ENCODE measurements at regions not wholly inside any gene's neighbourhood (a gene's known extent, or its start where the extent isn't known, plus 50 kb on each side); places are given as distances from the start of the nearest gene placed in this dataset.

- H4K20me1 ChIP-seq (ENCODE audit: control insufficient read depth, extremely low read depth, insufficient read depth, low read length), result no peaks in the 10 kb centered on the region
- H3K4me3 ChIP-seq (replicated peaks in 1 of 4; ENCODE audit: control extremely low read depth in 1 of 4, insufficient read depth in 1 of 4, low read depth in 3 of 4, low read length in 4 of 4), result no peak overlapping the region
- no peaks in the 10 kb centered on the region for H3K9me3 ChIP-seq (ENCODE audit: control insufficient read depth, insufficient read depth, low read depth, low read length)
- TF ChIP-seq CTCF (conservative IDR thresholded peaks at IDR 0.05 in 1 of 2, IDR thresholded peaks at IDR 0.05 in 1 of 2; ENCODE audit: low read depth in 1 of 2, low read length in 2 of 2) (no peak), EZH2 (IDR thresholded peaks at IDR 0.05; ENCODE audit: low read length, missing control alignments) (no peak)
- H3K79me2 ChIP-seq (ENCODE audit: control insufficient read depth, insufficient read depth, low read length), result no peaks in the 10 kb centered on the region
- no peaks in the 10 kb centered on the region for H3K36me3 ChIP-seq (ENCODE audit: control insufficient read depth, insufficient read depth, low read length)
- DNase-seq (ENCODE audit: low read depth in 2 of 2), result no peak
- no peaks in the 10 kb centered on the region for H3K4me1 ChIP-seq (ENCODE audit: control insufficient read depth, extremely low read depth, insufficient read depth, low read length)
- peaks cover 7% of the 10 kb centered on the region for H3K27me3 ChIP-seq (ENCODE audit: control insufficient read depth, insufficient read depth, low read length)
- no peak overlapping the region for H3K27ac ChIP-seq (ENCODE audit: insufficient read depth, low read length)
- no peak overlapping the region for H3K9ac ChIP-seq (ENCODE audit: insufficient read depth, low read length)
- no peak overlapping the region for H3K4me2 ChIP-seq (ENCODE audit: extremely low read depth, insufficient read depth, low read length)
- no peak overlapping the region for H2AFZ ChIP-seq (ENCODE audit: low read length)
Measured at GRCh38 chr19:34085336-34085735, 87.0 kb upstream of the LSM14A start.

GRCh38 chr19:34088292-34088691 lies 84.0 kb upstream of the LSM14A start:
- no peak for DNase-seq (ENCODE audit: low read depth in 2 of 2)
- H3K9ac ChIP-seq (ENCODE audit: insufficient read depth, low read length), result no peak overlapping the region
- TF ChIP-seq EZH2 (IDR thresholded peaks at IDR 0.05; ENCODE audit: low read length, missing control alignments), result no peak
- TF ChIP-seq CTCF (conservative IDR thresholded peaks at IDR 0.05 in 1 of 2, IDR thresholded peaks at IDR 0.05 in 1 of 2; ENCODE audit: low read depth in 1 of 2, low read length in 2 of 2), result no peak

GRCh38 chr19:34089566-34089965 lies 82.7 kb upstream of the LSM14A start:
- Histone ChIP-seq H3K9ac (ENCODE audit: insufficient read depth, low read length) (no peak overlapping the region), H3K9me3 (ENCODE audit: control insufficient read depth, insufficient read depth, low read depth, low read length) (no peaks in the 10 kb centered on the region), H2AFZ (ENCODE audit: low read length) (no peak overlapping the region), H3K27me3 (ENCODE audit: control insufficient read depth, insufficient read depth, low read length) (no peaks in the 10 kb centered on the region), H3K4me1 (ENCODE audit: control insufficient read depth, extremely low read depth, insufficient read depth, low read length) (no peaks in the 10 kb centered on the region), H4K20me1 (ENCODE audit: control insufficient read depth, extremely low read depth, insufficient read depth, low read length) (no peaks in the 10 kb centered on the region), H3K36me3 (ENCODE audit: control insufficient read depth, insufficient read depth, low read length) (no peaks in the 10 kb centered on the region), H3K27ac (ENCODE audit: insufficient read depth, low read length) (no peak overlapping the region), H3K4me3 (replicated peaks in 1 of 4; ENCODE audit: control extremely low read depth in 1 of 4, insufficient read depth in 1 of 4, low read depth in 3 of 4, low read length in 4 of 4) (no peak overlapping the region), H3K79me2 (ENCODE audit: control insufficient read depth, insufficient read depth, low read length) (no peaks in the 10 kb centered on the region), H3K4me2 (ENCODE audit: extremely low read depth, insufficient read depth, low read length) (no peak overlapping the region)
- TF ChIP-seq EZH2 (IDR thresholded peaks at IDR 0.05; ENCODE audit: low read length, missing control alignments), result no peak
- no peak for TF ChIP-seq CTCF (conservative IDR thresholded peaks at IDR 0.05 in 1 of 2, IDR thresholded peaks at IDR 0.05 in 1 of 2; ENCODE audit: low read depth in 1 of 2, low read length in 2 of 2)
- DNase-seq (ENCODE audit: low read depth in 2 of 2), result no peak

More at GRCh38 chr19:34088292-34088691, 84.0 kb upstream of the LSM14A start:
- Histone ChIP-seq H3K4me2 (ENCODE audit: extremely low read depth, insufficient read depth, low read length) (no peak overlapping the region), H3K79me2 (ENCODE audit: control insufficient read depth, insufficient read depth, low read length) (no peaks in the 10 kb centered on the region), H3K27ac (ENCODE audit: insufficient read depth, low read length) (no peak overlapping the region), H3K4me3 (replicated peaks in 1 of 4; ENCODE audit: control extremely low read depth in 1 of 4, insufficient read depth in 1 of 4, low read depth in 3 of 4, low read length in 4 of 4) (no peak overlapping the region), H3K36me3 (ENCODE audit: control insufficient read depth, insufficient read depth, low read length) (no peaks in the 10 kb centered on the region), H2AFZ (ENCODE audit: low read length) (no peak overlapping the region), H3K27me3 (ENCODE audit: control insufficient read depth, insufficient read depth, low read length) (no peaks in the 10 kb centered on the region), H3K9me3 (ENCODE audit: control insufficient read depth, insufficient read depth, low read depth, low read length) (no peaks in the 10 kb centered on the region), H3K4me1 (ENCODE audit: control insufficient read depth, extremely low read depth, insufficient read depth, low read length) (no peaks in the 10 kb centered on the region), H4K20me1 (ENCODE audit: control insufficient read depth, extremely low read depth, insufficient read depth, low read length) (no peaks in the 10 kb centered on the region)

Data from fibroblast of lung (primary cell).